ENCODE measurements at regions not wholly inside any gene's neighbourhood (a gene's known extent, or its start where the extent isn't known, plus 50 kb on each side); places are given as distances from the start of the nearest gene placed in this dataset.

DNA sequence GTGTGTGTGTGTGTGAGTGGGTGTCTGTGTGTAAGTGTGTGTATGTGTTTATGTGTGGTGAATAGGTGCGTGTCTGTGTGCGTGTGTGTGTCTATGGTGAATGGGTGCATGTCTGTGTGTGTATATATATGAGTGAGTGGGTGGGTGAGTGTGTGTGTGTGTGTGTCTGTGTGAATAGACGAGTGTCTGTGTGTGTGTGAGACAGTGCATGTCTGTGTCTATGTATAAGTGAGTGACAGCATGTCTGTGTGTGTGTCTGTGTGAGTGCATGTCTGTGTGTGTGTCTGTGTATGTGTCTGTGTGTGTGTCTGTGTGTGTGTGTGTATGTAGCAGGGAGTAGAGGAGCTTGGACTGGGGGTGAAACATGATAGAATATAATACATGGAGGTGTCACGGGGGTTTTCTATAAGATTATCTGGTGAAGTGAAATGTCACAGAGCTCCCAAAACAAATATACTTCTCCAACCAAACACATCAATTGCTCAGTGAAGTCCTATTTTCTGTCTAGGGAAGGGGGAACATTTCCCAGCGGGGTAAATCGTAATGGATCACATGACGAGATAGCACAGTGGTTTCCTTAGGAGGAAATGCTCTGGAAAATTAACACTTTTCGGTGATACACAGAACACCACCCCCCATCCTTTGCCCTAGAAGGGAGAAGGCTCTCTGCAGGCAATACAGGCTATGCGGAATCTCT is 723.3 kb upstream of the CELF2 start:
- Histone ChIP-seq H3K4me1 (ENCODE audit: control insufficient read depth, extremely low read depth, insufficient read depth, low read length) (no peaks in the 10 kb centered on the region), H3K36me3 (ENCODE audit: control insufficient read depth in 2 of 2, extremely low read depth in 1 of 2, insufficient read depth in 2 of 2, low read length in 2 of 2) (no peaks in the 10 kb centered on the region), H2AFZ (ENCODE audit: control insufficient read depth, low read length) (no peak overlapping the region), H3K27me3 (ENCODE audit: control insufficient read depth, extremely low read depth, insufficient read depth, low read length) (no peaks in the 10 kb centered on the region), H3K27ac (ENCODE audit: control insufficient read depth, insufficient read depth, low read length) (no peak overlapping the region), H3K4me3 (ENCODE audit: control insufficient read depth in 2 of 3, extremely low read depth in 1 of 3, insufficient read depth in 2 of 3, low read depth in 1 of 3, low read length in 3 of 3) (no peak overlapping the region), H3K4me2 (ENCODE audit: control insufficient read depth, extremely low read depth, insufficient read depth, low read depth, low read length) (no peak overlapping the region), H4K20me1 (ENCODE audit: control insufficient read depth, extremely low read depth, insufficient read depth, low read length) (no peaks in the 10 kb centered on the region), H3K9ac (ENCODE audit: control insufficient read depth, extremely low read depth, insufficient read depth, low read length) (no peak overlapping the region), H3K9me3 (ENCODE audit: control insufficient read depth, low read depth, low read length) (peaks cover 4% of the 10 kb centered on the region), H3K9me1 (ENCODE audit: control insufficient read depth, extremely low read depth, insufficient read depth, low read length) (no peaks in the 10 kb centered on the region), H3K79me2 (ENCODE audit: control insufficient read depth, insufficient read depth, low read length) (no peaks in the 10 kb centered on the region)
- dilution Hi-C loops (cut with MboI; ENCODE audit: extremely low pct_ligation_motif_present, low sequenced_read_pairs): no loop called here
- DNase-seq (ENCODE audit: low read depth, low spot score) (no peak), FAIRE-seq (no peak)
- TF ChIP-seq EZH2 (IDR thresholded peaks at IDR 0.05; ENCODE audit: low read length): no peak
- TF ChIP-seq, protein P1, sequence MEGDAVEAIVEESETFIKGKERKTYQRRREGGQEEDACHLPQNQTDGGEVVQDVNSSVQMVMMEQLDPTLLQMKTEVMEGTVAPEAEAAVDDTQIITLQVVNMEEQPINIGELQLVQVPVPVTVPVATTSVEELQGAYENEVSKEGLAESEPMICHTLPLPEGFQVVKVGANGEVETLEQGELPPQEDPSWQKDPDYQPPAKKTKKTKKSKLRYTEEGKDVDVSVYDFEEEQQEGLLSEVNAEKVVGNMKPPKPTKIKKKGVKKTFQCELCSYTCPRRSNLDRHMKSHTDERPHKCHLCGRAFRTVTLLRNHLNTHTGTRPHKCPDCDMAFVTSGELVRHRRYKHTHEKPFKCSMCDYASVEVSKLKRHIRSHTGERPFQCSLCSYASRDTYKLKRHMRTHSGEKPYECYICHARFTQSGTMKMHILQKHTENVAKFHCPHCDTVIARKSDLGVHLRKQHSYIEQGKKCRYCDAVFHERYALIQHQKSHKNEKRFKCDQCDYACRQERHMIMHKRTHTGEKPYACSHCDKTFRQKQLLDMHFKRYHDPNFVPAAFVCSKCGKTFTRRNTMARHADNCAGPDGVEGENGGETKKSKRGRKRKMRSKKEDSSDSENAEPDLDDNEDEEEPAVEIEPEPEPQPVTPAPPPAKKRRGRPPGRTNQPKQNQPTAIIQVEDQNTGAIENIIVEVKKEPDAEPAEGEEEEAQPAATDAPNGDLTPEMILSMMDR (optimal IDR thresholded peaks at IDR 0.05 in 1 of 3, IDR thresholded peaks at IDR 0.05 in 1 of 3, conservative IDR thresholded peaks at IDR 0.05 in 1 of 3; ENCODE audit: extremely low read depth in 1 of 3, insufficient read depth in 2 of 3, low read length in 3 of 3): no peak

DNA sequence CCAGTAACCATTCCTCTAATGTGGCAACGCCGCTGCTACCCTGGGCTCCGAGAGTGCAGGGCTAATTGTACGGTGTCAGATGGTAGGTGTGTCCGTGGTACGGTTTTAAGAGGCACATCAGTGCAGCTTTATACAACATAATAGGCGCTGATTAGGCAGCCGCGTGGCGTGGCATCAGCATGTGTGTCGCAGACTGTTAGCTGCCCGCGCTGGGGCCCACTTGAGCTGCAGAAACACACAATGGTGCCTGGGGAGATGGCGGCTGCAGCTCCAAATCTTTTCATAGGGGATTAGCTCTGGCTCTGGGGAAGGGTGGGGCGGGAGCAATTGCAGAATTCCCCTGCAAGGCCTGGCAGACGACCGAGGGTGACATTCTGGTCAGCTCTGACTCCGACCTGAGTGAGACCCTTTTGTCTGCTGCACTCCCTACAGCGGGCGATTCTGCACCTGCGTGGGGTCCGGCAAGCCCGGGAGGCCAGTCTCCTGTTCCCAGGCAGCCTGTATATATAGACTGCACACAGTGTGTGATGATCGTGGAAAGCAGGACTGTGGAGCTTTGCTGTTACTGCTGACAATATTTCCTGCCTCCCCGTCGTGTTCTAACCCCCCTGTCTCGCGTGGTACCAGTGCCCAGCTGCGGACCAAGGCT is 722.7 kb upstream of the CELF2 start:
- DNase-seq (ENCODE audit: low read depth, low spot score) (no peak), FAIRE-seq (no peak)
- H3K9me3 ChIP-seq (ENCODE audit: control insufficient read depth, low read depth, low read length): peaks cover 4% of the 10 kb centered on the region
- TF ChIP-seq EZH2 (IDR thresholded peaks at IDR 0.05; ENCODE audit: low read length): no peak
- TF ChIP-seq, protein P1 (optimal IDR thresholded peaks at IDR 0.05 in 1 of 3, IDR thresholded peaks at IDR 0.05 in 1 of 3, conservative IDR thresholded peaks at IDR 0.05 in 1 of 3; ENCODE audit: extremely low read depth in 1 of 3, insufficient read depth in 2 of 3, low read length in 3 of 3): no peak
- no peak overlapping the region for H2AFZ ChIP-seq (ENCODE audit: control insufficient read depth, low read length)
- H4K20me1 ChIP-seq (ENCODE audit: control insufficient read depth, extremely low read depth, insufficient read depth, low read length): no peaks in the 10 kb centered on the region
- no peak overlapping the region for H3K9ac ChIP-seq (ENCODE audit: control insufficient read depth, extremely low read depth, insufficient read depth, low read length)
- no peaks in the 10 kb centered on the region for H3K9me1 ChIP-seq (ENCODE audit: control insufficient read depth, extremely low read depth, insufficient read depth, low read length)
- no peaks in the 10 kb centered on the region for H3K27me3 ChIP-seq (ENCODE audit: control insufficient read depth, extremely low read depth, insufficient read depth, low read length)
- H3K4me3 ChIP-seq (ENCODE audit: control insufficient read depth in 2 of 3, extremely low read depth in 1 of 3, insufficient read depth in 2 of 3, low read depth in 1 of 3, low read length in 3 of 3): no peak overlapping the region
- no peak overlapping the region for H3K4me2 ChIP-seq (ENCODE audit: control insufficient read depth, extremely low read depth, insufficient read depth, low read depth, low read length)
- H3K36me3 ChIP-seq (ENCODE audit: control insufficient read depth in 2 of 2, extremely low read depth in 1 of 2, insufficient read depth in 2 of 2, low read length in 2 of 2): no peaks in the 10 kb centered on the region
- H3K27ac ChIP-seq (ENCODE audit: control insufficient read depth, insufficient read depth, low read length): no peak overlapping the region
- no peaks in the 10 kb centered on the region for H3K4me1 ChIP-seq (ENCODE audit: control insufficient read depth, extremely low read depth, insufficient read depth, low read length)
- H3K79me2 ChIP-seq (ENCODE audit: control insufficient read depth, insufficient read depth, low read length): no peaks in the 10 kb centered on the region
- dilution Hi-C loops (cut with MboI; ENCODE audit: extremely low pct_ligation_motif_present, low sequenced_read_pairs): no loop called here
